Stimulated activated effector memory CD8-positive, alpha-beta T cell treated with anti-CD3 and anti-CD28 coated beads, Interleukin-12 subunit alpha, Interleukin-12 subunit beta, amount 100 ng/mL, for 72 hours (primary cell): ENCODE measurements at regions not wholly inside any gene's neighbourhood (a gene's known extent, or its start where the extent isn't known, plus 50 kb on each side); places are given as distances from the start of the nearest gene placed in this dataset.

Experiments
- ATAC-seq: fragments of 150-1000 bp; cut with Tn5 transposase; 2 replicates; pipeline ENCODE4 v1.10.0; 2021
- DNase-seq, 2 donors: peaks; one replicate each; pipeline ENCODE4 v3.0.0; 2021 to 2022; ENCODE audit warnings: low spot score in 2 of 2
- H3K27ac Mint-ChIP-seq: one replicate; pipeline ENCODE4 v1.8.0; 2022; ENCODE audit warnings: mild to moderate bottlenecking, mixed read lengths
- H3K36me3 Mint-ChIP-seq: one replicate; pipeline ENCODE4 v1.8.0; 2022; ENCODE audit warnings: mild to moderate bottlenecking, mixed read lengths
- H3K4me1 Mint-ChIP-seq: one replicate; pipeline ENCODE4 v1.8.0; 2022; ENCODE audit warnings: mixed read lengths
- H3K4me3 Mint-ChIP-seq: one replicate; pipeline ENCODE4 v1.8.0; 2022; ENCODE audit warnings: mild to moderate bottlenecking, mixed read lengths
- H3K9me3 Mint-ChIP-seq: one replicate; pipeline ENCODE4 v1.8.0; 2022; ENCODE audit warnings: mixed read lengths

DNA sequence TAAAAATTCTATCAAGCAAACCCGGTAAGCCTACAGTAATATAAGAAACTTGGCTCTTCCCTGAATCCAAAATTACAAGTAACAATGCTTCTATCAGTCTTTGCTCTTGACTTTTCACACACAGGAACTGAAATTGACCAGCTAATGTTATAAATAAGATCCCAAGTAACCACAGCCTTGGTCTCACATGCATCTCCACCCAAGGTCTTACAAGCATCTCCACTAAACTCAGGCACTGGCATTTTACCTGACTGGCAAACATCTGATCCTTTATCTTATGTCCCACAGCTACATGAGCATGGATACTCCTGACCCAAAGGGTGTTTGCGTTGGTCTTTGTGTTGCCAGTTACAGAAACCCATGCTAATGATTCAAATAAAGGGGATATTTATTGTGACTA, 302.3 kb upstream of the EPHA4 start:
- DNase-seq (no peak), ATAC-seq (no peak)
- no peak overlapping the region for H3K4me3 Mint-ChIP-seq
- peaks cover 2% of the 10 kb centered on the region for H3K9me3 Mint-ChIP-seq
- H3K27ac Mint-ChIP-seq = no peak overlapping the region
- no peaks in the 10 kb centered on the region for H3K36me3 Mint-ChIP-seq
- H3K4me1 Mint-ChIP-seq = no peaks in the 10 kb centered on the region

GRCh38 chr2:221857719-221858118, 285.6 kb upstream of the EPHA4 start:
- Mint-ChIP-seq H3K4me3 (no peak overlapping the region), H3K4me1 (no peaks in the 10 kb centered on the region), H3K36me3 (no peaks in the 10 kb centered on the region), H3K27ac (no peak overlapping the region), H3K9me3 (peaks cover 8% of the 10 kb centered on the region)
- DNase-seq (no peak), ATAC-seq (no peak)

DNA sequence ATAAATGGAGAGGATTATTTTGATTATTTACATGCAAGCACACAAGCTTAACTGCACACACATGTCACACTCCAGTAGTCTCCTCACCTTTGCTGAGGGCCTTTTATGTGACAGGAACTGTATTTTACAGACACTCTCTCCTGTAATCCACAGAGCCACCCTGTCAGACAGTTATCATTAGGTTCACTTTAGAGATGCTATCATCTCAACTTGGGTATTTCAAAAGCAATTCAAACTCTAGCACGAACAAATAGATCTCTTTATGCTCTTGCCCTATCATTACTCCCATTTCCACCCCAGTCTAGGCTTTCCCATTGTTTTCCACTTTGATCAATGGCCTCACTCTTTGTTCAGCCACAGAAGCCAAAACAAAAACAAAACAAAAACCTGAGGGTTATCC, 281.2 kb upstream of the EPHA4 start:
- DNase-seq (no peak), ATAC-seq (no peak)
- Mint-ChIP-seq H3K36me3 (no peaks in the 10 kb centered on the region), H3K27ac (no peak overlapping the region), H3K4me1 (no peaks in the 10 kb centered on the region), H3K4me3 (no peak overlapping the region), H3K9me3 (peaks cover 5% of the 10 kb centered on the region)

GRCh38 chr2:221851531-221852045, 279.5 kb upstream of the EPHA4 start:
- peaks cover 5% of the 10 kb centered on the region for H3K9me3 Mint-ChIP-seq
- no peak for ATAC-seq
- H3K27ac Mint-ChIP-seq = no peak overlapping the region
- DNase-seq = no peak
- no peaks in the 10 kb centered on the region for H3K36me3 Mint-ChIP-seq
- no peak overlapping the region for H3K4me3 Mint-ChIP-seq
- H3K4me1 Mint-ChIP-seq = no peaks in the 10 kb centered on the region

DNA sequence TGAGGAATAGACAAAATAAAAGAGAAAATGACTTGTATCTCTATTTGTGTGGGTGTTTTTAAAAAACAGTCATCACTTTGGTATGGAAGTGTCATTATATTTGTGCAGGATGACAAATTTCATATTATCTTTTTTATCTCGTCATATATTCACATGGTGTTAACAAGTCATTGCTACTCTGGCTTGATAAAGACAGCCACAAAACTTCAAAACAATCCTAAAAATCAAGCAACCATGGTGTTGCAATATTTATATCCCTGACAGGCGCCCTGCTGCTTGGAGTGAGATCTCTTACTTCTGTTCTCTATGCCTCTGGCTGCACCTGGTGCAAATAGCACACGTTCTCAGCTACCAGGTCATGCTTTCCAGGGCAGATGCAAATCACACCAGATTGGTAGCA, 278.0 kb upstream of the EPHA4 start:
- no peak overlapping the region for H3K4me3 Mint-ChIP-seq
- no peaks in the 10 kb centered on the region for H3K9me3 Mint-ChIP-seq
- H3K4me1 Mint-ChIP-seq = no peaks in the 10 kb centered on the region
- H3K36me3 Mint-ChIP-seq = no peaks in the 10 kb centered on the region
- no peak overlapping the region for H3K27ac Mint-ChIP-seq
- no peak for ATAC-seq
- DNase-seq = no peak

GRCh38 chr2:221848286-221848685, 276.2 kb upstream of the EPHA4 start:
- no peak for ATAC-seq
- Mint-ChIP-seq H3K4me3 (no peak overlapping the region), H3K9me3 (no peaks in the 10 kb centered on the region), H3K36me3 (no peaks in the 10 kb centered on the region), H3K27ac (no peak overlapping the region), H3K4me1 (no peaks in the 10 kb centered on the region)
- no peak for DNase-seq

GRCh38 chr2:221845021-221845365, 272.9 kb upstream of the EPHA4 start:
- Mint-ChIP-seq H3K27ac (no peak overlapping the region), H3K9me3 (peaks cover 4% of the 10 kb centered on the region), H3K4me3 (no peak overlapping the region), H3K36me3 (no peaks in the 10 kb centered on the region), H3K4me1 (no peaks in the 10 kb centered on the region)
- DNase-seq (no peak), ATAC-seq (no peak)

DNA sequence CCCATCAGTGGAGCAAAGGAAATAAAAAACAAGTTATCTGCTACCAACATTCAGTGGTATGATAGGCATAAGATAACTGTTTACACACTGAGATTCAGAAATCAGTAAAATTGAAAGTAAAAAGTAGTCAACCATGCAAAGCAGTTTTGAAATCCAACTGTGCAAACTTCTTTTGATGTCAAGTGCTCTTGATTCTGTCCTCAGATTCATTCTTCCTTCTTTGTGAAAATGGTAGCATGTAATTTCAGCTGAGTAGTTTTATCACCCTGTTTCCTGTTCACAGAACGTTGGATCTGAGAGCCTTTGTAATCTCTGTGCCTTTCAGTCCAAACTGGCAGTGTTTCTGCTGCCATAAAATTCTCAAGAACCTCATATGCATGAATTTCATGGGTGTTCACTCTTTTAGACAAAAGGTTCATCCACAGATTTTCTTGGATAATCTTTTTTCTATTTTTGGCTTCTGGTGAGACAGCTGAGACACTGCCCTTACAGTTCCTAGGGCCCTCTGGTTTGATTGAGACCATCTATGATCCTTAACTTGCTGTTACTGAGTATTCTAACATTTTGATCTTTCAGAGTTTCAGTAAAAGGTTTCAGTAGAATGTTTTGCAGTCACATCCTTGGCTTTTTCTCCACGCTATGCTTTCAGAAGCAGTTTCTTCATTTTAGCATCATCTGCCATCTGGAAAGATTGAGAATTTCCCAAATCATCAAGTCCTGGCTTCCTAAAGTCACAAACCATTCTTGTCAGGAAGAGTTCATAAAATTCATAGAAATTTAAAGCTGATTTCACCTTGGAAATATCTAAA, 272.3 kb upstream of the EPHA4 start:
- Mint-ChIP-seq H3K36me3 (no peaks in the 10 kb centered on the region), H3K4me1 (no peaks in the 10 kb centered on the region), H3K27ac (no peak overlapping the region), H3K9me3 (peaks cover 4% of the 10 kb centered on the region), H3K4me3 (no peak overlapping the region)
- DNase-seq (no peak), ATAC-seq (no peak)

DNA sequence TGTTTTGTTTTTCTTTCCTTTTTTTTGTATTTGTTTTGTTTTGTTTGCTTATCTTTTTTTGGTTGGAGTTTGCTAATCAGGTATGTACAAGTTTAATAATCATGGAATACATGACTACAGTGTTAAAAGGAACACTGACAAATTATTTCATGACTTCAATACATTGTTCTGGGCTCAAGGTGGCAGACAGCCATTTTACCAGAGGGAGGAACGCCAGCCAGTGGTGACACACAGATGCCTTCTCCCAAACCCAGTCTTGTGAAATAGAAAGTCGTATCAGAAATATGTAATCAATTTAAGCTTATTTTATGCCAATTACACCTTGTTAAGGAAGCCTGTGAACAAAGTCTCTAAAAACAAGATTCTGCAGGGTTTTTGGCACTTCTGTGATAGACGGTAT, 264.0 kb upstream of the EPHA4 start:
- H3K27ac Mint-ChIP-seq = no peak overlapping the region
- H3K4me3 Mint-ChIP-seq = no peak overlapping the region
- no peak for ATAC-seq
- no peaks in the 10 kb centered on the region for H3K9me3 Mint-ChIP-seq
- no peaks in the 10 kb centered on the region for H3K36me3 Mint-ChIP-seq
- DNase-seq = no peak
- no peaks in the 10 kb centered on the region for H3K4me1 Mint-ChIP-seq

- H3K4me1 Mint-ChIP-seq = no peaks in the 10 kb centered on the region
- no peak for ATAC-seq
These were observed 261.9 kb upstream of the EPHA4 start for GRCh38 chr2:221833966-221834365.

DNA sequence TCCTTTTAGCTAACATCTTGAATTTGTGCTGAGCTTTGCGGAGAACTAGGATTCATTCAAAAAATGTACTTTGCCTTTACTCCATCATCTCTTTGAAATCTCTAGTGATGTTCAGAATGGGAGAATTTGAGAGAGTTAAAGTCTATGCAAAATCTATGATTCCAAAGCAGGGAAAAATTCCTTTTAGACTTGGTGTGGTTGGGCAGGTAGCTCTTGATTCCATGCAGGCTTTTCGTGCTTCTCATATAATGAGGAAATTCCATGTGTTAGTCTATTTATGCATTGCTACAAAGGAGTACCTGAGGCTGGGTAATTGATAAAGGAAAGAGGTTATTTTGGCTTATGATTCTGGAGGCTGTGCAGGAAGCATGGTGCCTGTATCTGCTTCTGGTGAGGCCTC, 258.9 kb upstream of the EPHA4 start:
- DNase-seq = no peak
- Mint-ChIP-seq H3K9me3 (no peaks in the 10 kb centered on the region), H3K36me3 (no peaks in the 10 kb centered on the region), H3K27ac (no peak overlapping the region), H3K4me3 (no peak overlapping the region), H3K4me1 (no peaks in the 10 kb centered on the region)
- no peak for ATAC-seq

More at GRCh38 chr2:221833966-221834365, 261.9 kb upstream of the EPHA4 start:
- H3K27ac Mint-ChIP-seq = no peak overlapping the region
- DNase-seq = no peak
- H3K4me3 Mint-ChIP-seq = no peak overlapping the region
- H3K9me3 Mint-ChIP-seq = no peaks in the 10 kb centered on the region
- no peaks in the 10 kb centered on the region for H3K36me3 Mint-ChIP-seq

DNA sequence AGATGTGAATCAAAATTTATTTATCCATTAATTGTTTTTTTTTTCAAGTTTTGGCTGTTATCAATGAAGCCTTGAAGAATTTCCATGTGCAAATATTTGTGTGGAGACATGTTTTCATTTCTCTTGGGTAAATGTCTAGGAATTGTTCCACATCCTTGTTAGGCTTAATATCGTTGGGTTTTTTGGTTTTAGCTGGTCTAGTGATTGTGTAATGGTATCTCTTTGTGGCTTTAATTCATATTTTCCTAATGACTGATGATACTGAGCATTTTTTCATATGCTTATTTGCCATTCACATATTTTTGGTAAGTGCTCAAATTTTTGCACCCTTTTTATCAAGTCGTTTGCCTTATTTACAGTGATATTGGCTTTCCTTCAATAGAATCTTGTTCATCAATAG, 250.3 kb upstream of the EPHA4 start:
- no peak overlapping the region for H3K4me3 Mint-ChIP-seq
- no peaks in the 10 kb centered on the region for H3K36me3 Mint-ChIP-seq
- H3K9me3 Mint-ChIP-seq = no peaks in the 10 kb centered on the region
- no peak for DNase-seq
- no peaks in the 10 kb centered on the region for H3K4me1 Mint-ChIP-seq
- H3K27ac Mint-ChIP-seq = no peak overlapping the region
- no peak for ATAC-seq

- ATAC-seq (no peak), DNase-seq (no peak)
- Mint-ChIP-seq H3K27ac (no peak overlapping the region), H3K36me3 (no peaks in the 10 kb centered on the region), H3K9me3 (peaks cover 2% of the 10 kb centered on the region), H3K4me3 (no peak overlapping the region), H3K4me1 (no peaks in the 10 kb centered on the region)
These were observed 246.7 kb upstream of the EPHA4 start for GRCh38 chr2:221818616-221819320.

GRCh38 chr2:221817878-221818277, 245.8 kb upstream of the EPHA4 start:
- Mint-ChIP-seq H3K4me3 (no peak overlapping the region), H3K27ac (no peak overlapping the region), H3K4me1 (no peaks in the 10 kb centered on the region), H3K9me3 (peaks cover 2% of the 10 kb centered on the region), H3K36me3 (no peaks in the 10 kb centered on the region)
- no peak for DNase-seq
- no peak for ATAC-seq

GRCh38 chr2:221817052-221817451, 244.9 kb upstream of the EPHA4 start:
- Mint-ChIP-seq H3K27ac (no peak overlapping the region), H3K4me1 (no peaks in the 10 kb centered on the region), H3K36me3 (no peaks in the 10 kb centered on the region), H3K4me3 (no peak overlapping the region), H3K9me3 (peaks cover 2% of the 10 kb centered on the region)
- no peak for ATAC-seq
- no peak for DNase-seq

- Mint-ChIP-seq H3K4me1 (no peaks in the 10 kb centered on the region), H3K9me3 (peaks cover 2% of the 10 kb centered on the region), H3K27ac (no peak overlapping the region), H3K4me3 (no peak overlapping the region), H3K36me3 (no peaks in the 10 kb centered on the region)
- ATAC-seq (no peak), DNase-seq (no peak)
These were observed 244.5 kb upstream of the EPHA4 start for GRCh38 chr2:221816566-221816965.
